ENCODE measurements at regions not wholly inside any gene's neighbourhood (a gene's known extent, or its start where the extent isn't known, plus 50 kb on each side); places are given as distances from the start of the nearest gene placed in this dataset.
A peak's percentile ranks its signal among the peaks of the same experiment; 100 is the strongest.

GRCh38 chr12:3336606-3337311 is 154.2 kb upstream of the PRMT8 start:
- DNase-seq: no peak

- no peak for DNase-seq
Measured at GRCh38 chr12:3337944-3338343, 153.1 kb upstream of the PRMT8 start.

DNA sequence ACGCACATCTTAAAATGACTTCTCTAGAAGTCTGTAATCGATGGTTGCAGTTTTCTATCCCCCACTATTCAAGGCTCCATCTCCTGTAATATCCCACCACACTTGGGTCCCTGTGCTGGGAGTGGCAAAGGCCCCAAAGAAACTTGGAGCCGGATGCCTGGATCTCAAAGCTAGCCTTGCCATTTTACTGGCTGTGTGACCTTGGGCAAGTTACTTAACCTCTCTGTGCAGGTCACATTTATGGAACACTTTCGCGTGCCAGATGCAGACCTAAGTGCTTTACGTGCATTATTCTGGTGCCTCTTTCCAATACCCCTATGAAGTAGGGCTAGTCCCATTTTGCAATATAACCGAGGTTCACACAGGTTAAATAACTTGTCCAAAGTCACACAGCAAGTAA is 151.8 kb upstream of the PRMT8 start:
- no peak for DNase-seq

- no peak for DNase-seq
Measured at GRCh38 chr12:3341594-3341993, 149.4 kb upstream of the PRMT8 start.

GRCh38 chr12:3342051-3342450 is 149.0 kb upstream of the PRMT8 start:
- peak; percentile 57 for DNase-seq

GRCh38 chr12:3348055-3348454 is 142.9 kb upstream of the PRMT8 start:
- no peak for DNase-seq

GRCh38 chr12:3350432-3350831 is 140.6 kb upstream of the PRMT8 start:
- DNase-seq: no peak

DNA sequence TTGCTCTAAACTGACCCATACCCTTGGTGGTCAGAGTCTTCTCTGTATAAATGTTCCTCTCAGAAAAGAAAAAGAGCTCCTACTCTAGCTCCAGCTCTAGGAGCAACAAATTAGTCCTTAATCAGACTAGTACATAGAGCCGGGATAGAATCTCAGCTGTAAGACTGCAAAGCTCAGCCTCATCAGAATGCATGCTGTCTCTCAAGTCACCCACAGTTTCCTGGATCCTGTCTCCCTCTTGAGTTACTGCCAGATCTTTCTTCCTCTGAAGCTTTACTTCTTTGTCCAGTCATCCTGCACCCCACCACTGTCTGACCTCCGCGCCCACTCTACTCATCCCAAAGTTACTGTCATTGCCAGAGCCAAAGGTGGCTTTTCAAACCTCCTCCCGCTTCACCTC is 139.3 kb upstream of the PRMT8 start:
- no peak for DNase-seq

GRCh38 chr12:3352230-3352629 is 138.8 kb upstream of the PRMT8 start:
- DNase-seq: no peak

DNA sequence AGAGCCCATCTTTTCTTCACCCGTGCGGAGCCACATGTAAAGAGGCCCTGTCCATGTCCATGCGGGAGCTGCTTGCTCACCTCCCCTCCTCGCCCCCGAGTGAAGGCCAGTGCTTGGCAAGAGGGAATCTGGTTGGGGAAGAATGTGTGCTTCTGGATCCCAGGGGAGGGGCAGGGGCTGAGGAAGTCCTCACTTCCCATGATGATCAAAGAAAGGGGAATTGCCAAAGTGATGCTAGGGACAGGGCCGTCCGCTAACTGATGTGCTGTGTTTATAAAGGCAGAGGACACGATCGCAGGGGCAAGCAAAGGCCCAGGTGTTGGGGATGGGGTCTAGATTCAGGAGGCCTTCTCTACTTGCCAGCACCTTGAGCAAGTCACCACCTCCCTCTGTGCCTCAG is 137.4 kb upstream of the PRMT8 start:
- DNase-seq: no peak

- no peak for DNase-seq
Measured at GRCh38 chr12:3354586-3354985, 136.4 kb upstream of the PRMT8 start.

DNA sequence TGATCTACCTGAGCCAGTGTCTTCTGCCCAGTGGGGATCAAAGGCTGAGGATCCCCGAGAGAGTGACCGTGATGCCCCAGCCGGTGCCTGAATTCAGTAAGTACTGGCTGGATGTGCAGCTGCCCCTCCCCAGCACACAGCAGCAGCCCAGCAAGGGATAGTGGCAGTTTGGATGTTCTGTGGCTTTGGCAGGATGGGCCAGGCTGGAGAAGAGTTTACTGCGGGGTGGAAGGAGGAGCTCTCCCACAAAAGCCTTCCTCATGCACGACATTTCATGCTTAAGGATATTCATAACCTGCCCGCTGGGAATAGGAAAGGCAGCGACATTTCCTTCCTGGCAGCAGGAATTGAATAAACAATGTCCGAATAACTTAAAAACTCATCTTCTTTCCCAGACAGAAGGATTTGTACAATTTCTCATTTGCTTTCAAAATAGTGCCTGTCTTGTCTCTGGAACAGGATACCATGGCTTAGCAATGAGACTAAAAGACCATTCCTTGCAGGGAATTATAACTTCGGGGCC is 135.6 kb upstream of the PRMT8 start:
- DNase-seq: no peak

GRCh38 chr12:3357950-3358525 is 133.0 kb upstream of the PRMT8 start:
- no peak for DNase-seq

DNA sequence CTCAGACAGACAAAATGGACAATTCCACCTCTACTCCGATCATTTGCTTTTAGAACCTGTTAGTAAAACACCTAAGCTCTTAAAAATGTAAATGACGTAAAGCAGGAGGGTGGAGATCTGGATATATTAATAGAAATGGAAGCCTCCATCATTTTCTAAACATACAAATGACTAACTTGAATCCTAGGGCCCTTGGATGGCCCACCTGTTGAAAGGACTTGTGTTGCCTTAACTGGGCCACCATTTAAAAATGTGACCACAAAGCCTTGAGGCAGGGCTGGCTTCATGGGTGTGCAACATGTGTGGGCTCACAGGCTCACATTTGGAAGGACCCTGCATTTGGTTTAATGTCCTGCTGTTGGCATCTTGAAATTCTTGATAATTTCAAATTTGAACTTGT is 131.5 kb upstream of the PRMT8 start:
- DNase-seq: no peak

DNA sequence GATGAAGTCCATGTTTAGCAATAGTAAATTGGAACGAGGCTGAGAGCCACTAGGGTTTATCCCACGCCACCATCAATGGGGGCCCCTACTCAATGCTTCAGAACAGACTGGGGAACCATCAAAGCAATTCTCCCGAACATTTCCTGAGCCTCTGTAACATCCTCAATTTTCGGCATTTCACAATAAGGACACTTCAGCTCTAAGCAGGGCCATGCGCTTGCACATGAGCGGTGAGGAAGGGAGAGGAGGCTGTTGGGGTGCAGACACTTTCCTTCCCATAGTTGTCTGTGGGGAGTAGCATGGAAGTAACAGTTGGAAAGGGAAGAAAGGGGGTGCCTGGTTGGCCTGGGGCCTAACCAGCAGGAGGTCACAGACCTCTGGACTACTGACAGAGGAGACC is 129.9 kb upstream of the PRMT8 start:
- DNase-seq: no peak

- DNase-seq: no peak
Measured at GRCh38 chr12:3362737-3363136, 128.3 kb upstream of the PRMT8 start.

DNA sequence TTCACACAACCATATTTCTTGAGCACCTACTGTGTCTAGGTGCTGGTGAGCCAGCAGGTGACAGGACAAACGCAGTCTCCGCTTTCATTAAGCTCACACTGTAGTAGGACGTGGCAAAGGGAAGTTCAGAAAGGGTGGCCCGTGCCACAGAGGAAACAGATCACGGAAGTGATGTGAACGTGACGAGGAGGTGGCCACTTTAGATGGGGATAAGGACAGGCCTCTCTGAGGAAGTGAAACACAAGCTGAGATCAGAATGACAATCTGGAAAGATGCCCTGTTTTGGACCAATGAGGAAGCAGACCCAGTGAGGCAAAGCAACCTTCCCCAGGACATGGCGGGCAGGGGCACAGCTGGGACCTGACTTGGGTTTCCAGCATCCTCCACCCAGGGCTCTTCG is 127.4 kb upstream of the PRMT8 start:
- no peak for DNase-seq

DNA sequence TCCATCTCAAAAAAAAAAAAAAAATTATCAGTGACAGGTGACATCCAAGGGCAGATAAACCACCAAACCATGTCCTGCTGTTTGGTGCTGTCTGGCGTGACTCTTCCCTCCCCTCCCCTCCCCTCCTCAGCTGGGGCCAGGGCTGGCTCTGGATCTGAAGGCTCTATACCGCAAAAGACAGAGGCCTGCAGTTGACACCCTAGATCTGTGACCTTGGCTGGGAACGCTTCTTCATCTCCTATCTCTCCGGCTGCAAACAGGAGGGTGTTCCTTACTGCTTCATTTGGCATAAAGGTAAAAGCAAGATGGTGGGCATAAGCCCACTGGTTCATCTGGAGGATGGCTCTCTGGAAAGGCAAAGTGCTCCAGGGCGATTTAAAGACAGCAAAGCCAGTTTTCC is 126.8 kb upstream of the PRMT8 start:
- no peak for DNase-seq

DNA sequence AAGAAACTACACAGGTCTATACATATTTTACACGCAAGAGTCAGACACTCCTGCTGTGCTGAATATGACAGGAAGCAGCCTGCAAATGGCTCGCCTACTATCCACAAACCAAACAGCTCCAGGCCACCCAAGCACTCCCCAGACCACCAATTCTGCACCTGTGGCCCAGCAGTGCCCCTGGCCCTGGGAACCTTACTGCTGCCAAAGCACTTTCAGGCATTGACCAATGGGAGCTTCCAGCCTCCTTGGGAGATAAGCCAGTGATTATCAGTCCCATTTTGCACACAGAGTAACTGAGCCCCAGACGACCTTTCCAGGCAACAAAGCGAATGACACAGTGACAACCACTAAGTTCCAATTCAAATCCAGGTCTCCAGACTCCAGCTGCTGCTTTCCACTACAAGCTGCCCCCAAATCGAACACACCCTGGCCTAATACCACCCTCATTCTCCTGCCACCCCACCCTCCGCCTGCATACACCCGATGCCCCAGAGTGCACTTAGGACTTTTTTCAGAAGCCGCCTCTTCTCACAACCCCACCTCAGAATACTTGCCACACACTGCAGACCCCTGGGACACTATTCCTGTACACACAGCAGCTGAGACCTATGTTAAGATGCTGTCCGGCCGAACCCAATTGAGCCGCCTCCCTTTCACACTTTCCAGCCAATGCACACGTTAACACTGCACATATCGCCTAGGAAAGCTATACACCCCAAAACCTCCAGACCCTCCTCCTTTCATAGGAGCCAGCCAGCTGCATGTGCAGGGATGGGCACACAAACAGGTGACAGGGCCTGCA is 126.1 kb upstream of the PRMT8 start:
- DNase-seq: no peak

DNA sequence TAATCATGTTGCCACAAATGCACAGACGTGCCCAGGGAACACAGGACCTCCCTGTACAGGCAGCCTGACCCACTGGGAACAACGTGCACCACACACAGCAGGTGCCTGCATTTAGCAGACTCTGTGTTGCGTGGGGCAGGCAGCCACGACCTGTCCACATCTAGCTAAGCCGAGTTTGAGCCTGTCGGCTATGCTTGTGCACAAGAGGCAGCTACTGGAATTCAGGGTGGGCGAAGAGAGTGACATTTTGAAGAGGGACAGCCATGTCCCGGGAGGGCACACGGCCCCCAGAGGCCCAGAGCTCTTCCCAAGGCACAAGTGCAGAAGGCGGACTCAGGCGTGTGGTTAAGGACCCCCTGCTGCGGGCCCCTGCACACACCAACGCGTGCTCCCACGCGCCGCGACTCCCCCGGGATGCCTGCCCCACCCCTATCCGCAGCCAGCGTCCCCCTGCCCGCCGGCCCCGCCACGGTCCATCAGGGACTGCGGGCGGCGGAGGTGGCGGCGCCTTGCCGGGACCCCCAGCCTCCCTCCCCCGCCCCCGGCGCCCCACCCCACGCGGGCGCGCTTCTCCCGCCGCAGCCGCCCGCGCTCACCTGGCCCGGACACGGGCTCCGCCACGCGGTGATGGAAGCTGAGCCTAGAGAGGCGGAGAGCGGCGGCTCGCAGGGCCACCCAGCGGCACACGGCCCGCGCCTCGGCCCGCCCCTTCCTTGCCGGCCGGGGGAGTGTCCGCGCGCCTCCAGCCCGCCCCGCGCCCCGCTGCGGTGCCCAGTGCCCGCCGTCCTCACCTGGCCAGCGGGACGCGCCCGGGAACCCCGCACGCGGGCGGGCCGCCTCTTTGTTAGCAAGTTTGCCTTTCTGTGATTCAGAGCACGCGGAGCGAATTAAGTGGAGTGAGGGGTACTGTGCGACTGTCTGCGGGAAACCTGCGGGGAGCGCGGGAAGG is 125.3 kb upstream of the PRMT8 start:
- no peak for DNase-seq

DNA sequence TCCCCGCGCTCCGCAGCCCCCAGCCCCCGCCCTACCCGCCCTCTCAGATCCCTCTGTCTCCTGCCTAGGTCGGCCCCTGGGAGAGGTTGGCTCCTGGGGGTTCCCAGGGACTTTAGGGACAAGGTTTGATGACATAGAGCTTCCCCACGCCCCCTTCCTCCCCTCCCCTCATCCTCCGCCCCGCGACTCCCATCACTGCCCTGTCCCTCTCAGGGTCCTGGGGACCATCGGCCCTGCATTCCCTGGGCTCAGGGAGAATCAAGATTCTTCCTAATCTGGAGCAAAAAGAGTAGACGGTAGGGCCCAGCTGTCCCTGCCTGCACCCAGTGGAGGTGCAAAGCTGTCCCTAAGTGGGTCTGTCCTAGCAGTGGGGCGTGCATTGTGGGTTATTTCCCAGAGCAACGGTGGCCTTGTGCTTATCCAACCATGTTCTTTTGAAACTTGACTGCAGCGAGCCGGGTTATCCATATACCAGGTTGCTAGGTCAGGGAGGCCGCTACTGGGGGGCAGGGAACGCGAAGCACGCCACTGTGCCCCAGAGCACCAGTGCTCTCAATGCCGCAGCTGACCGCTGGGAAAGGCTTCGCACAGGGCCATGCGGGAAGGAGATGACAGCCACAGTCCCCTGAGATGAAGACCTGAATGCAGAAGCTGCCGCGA is 124.4 kb upstream of the PRMT8 start:
- DNase-seq: no peak

DNA sequence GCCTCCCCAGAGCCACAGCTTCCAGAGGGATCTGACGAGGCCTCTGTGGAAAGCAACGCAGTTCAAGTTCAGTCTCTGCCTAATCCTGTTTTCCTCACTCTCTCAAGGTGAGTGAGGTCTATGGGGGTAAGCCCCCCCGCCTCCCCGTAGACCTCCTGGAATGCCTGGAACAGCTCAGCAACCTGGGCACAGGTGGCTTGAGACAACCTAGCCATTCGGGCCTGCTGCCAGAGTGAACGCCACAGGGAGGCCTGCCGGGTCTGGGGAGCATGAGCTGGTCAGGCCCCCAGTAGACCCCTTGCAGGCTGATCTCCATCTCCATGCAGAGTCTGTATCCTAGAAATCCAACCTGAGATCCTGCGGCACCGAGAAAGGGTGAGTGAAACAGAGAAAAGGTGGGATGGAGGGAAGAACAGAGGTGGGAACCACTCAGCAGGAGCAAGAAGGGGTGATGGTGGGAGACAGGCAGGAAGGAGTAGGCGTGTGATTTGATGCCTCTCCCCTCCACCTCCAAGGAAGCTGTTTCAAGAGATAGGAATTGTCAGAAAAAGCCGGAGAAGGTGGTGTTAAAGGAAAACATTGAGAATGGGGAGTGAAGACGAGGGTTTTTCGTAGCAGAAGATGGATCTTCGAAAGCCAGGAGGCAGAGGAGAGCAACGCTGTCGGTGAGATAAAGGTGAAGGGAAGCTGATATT is 123.1 kb upstream of the PRMT8 start:
- no peak for DNase-seq

Data from hematopoietic multipotent progenitor cell treated with erythropoietin and hydrocortisone succinate and interleukin-3 and kit ligand, for 6 days (in vitro differentiated cells).